Karpas-422 (cell line): ENCODE measurements at regions not wholly inside any gene's neighbourhood (a gene's known extent, or its start where the extent isn't known, plus 50 kb on each side); places are given as distances from the start of the nearest gene placed in this dataset.

Experiments used
- DNase-seq: peaks from one replicate; pipeline ENCODE4 v3.0.0-alpha.2; 2015
- H2AFZ ChIP-seq: fragments of 200-600 bp; sonication (generic); 2 replicates; pipeline ENCODE4 v1.6.1; 2014; ENCODE audit warnings: antibody characterized with exemption, low read length, mixed read lengths
- H3K27ac ChIP-seq: fragments of 200-600 bp; sonication (generic); 2 replicates; pipeline ENCODE4 v1.5.1; 2014; ENCODE audit warnings: mild to moderate bottlenecking, low read length, moderate library complexity
- H3K27me3 ChIP-seq: fragments of 200-600 bp; sonication (generic); 2 replicates; pipeline ENCODE4 v1.6.1; 2014; ENCODE audit warnings: low read length, mixed read lengths
- H3K36me3 ChIP-seq: fragments of 200-600 bp; sonication (generic); 2 replicates; pipeline ENCODE4 v1.6.1; 2014; ENCODE audit warnings: low read length, mixed read lengths; ENCODE audit not compliant: insufficient read depth
- H3K4me1 ChIP-seq: fragments of 200-600 bp; sonication (generic); 2 replicates; pipeline ENCODE4 v1.6.1; 2014; ENCODE audit warnings: mild to moderate bottlenecking, low read length, mixed read lengths
- H3K4me2 ChIP-seq: fragments of 200-600 bp; sonication (generic); 2 replicates; pipeline ENCODE4 v1.6.1; 2014; ENCODE audit warnings: low read length, low read depth, mild to moderate bottlenecking; ENCODE audit not compliant: poor library complexity, severe bottlenecking
- H3K4me3 ChIP-seq: fragments of 200-600 bp; sonication (generic); 2 replicates; pipeline ENCODE4 v1.5.1; 2014; ENCODE audit warnings: mild to moderate bottlenecking, antibody characterized with exemption, low read length, mixed read lengths
- H3K79me2 ChIP-seq: fragments of 200-600 bp; sonication (generic); 2 replicates; pipeline ENCODE4 v1.6.1; 2014; ENCODE audit warnings: mild to moderate bottlenecking, low read length, mixed read lengths
- H3K9ac ChIP-seq: fragments of 200-600 bp; sonication (generic); 2 replicates; pipeline ENCODE4 v1.6.0; 2014; ENCODE audit warnings: low read length
- H3K9me2 ChIP-seq: fragments of 200-600 bp; sonication (generic), shearing (Covaris generic); replicated peaks from 2 replicates; pipeline ENCODE4 v1.6.0; 2014; ENCODE audit warnings: mild to moderate bottlenecking, low read length, moderate library complexity; ENCODE audit not compliant: insufficient read depth
- H3K9me3 ChIP-seq: fragments of 300-700, 200-600 bp; sonication (generic); 2 replicates; pipeline ENCODE4 v1.6.1; 2014; ENCODE audit warnings: low read length, mixed read lengths
- H4K20me1 ChIP-seq: fragments of 200-600 bp; sonication (generic); 2 replicates; pipeline ENCODE4 v1.6.1; 2014; ENCODE audit warnings: mild to moderate bottlenecking, antibody characterized with exemption, low read length, low read depth; ENCODE audit not compliant: insufficient read depth

- Histone ChIP-seq H3K27me3 (no peaks in the 10 kb centered on the region), H3K79me2 (no peaks in the 10 kb centered on the region), H3K9ac (no peak overlapping the region), H3K4me1 (no peaks in the 10 kb centered on the region), H4K20me1 (no peaks in the 10 kb centered on the region), H3K4me3 (no peak overlapping the region), H3K9me2 (no peaks in the 10 kb centered on the region), H3K36me3 (no peaks in the 10 kb centered on the region), H3K9me3 (no peaks in the 10 kb centered on the region), H2AFZ (no peak overlapping the region), H3K27ac (no peak overlapping the region), H3K4me2 (no peak overlapping the region)
- DNase-seq: no peak
Observed at GRCh38 chr18:56382541-56382940, 255.9 kb downstream of the TXNL1 start.

- H3K9me2 ChIP-seq: no peaks in the 10 kb centered on the region
- H3K36me3 ChIP-seq: no peaks in the 10 kb centered on the region
- H3K27me3 ChIP-seq: no peaks in the 10 kb centered on the region
- no peaks in the 10 kb centered on the region for H4K20me1 ChIP-seq
- no peaks in the 10 kb centered on the region for H3K79me2 ChIP-seq
- no peak overlapping the region for H3K4me3 ChIP-seq
- H3K9ac ChIP-seq: no peak overlapping the region
- H3K9me3 ChIP-seq: no peaks in the 10 kb centered on the region
- no peak overlapping the region for H3K27ac ChIP-seq
- no peaks in the 10 kb centered on the region for H3K4me1 ChIP-seq
- H2AFZ ChIP-seq: no peak overlapping the region
- DNase-seq: no peak
- H3K4me2 ChIP-seq: no peak overlapping the region
Observed at GRCh38 chr18:56381196-56381595, 257.2 kb downstream of the TXNL1 start.

GRCh38 chr18:56380685-56381084 is 257.7 kb downstream of the TXNL1 start:
- H3K79me2 ChIP-seq: no peaks in the 10 kb centered on the region
- H3K36me3 ChIP-seq: no peaks in the 10 kb centered on the region
- no peak overlapping the region for H3K4me3 ChIP-seq
- no peak overlapping the region for H3K9ac ChIP-seq
- no peaks in the 10 kb centered on the region for H3K27me3 ChIP-seq
- H3K4me1 ChIP-seq: no peaks in the 10 kb centered on the region
- H4K20me1 ChIP-seq: no peaks in the 10 kb centered on the region
- no peak overlapping the region for H3K27ac ChIP-seq
- H2AFZ ChIP-seq: no peak overlapping the region
- no peak for DNase-seq
- no peaks in the 10 kb centered on the region for H3K9me3 ChIP-seq
- H3K9me2 ChIP-seq: no peaks in the 10 kb centered on the region
- H3K4me2 ChIP-seq: no peak overlapping the region

- Histone ChIP-seq H3K9me2 (no peaks in the 10 kb centered on the region), H3K79me2 (no peaks in the 10 kb centered on the region), H3K4me3 (no peak overlapping the region), H2AFZ (no peak overlapping the region), H3K27ac (no peak overlapping the region), H3K27me3 (no peaks in the 10 kb centered on the region), H3K9me3 (no peaks in the 10 kb centered on the region), H3K4me2 (no peak overlapping the region), H3K9ac (no peak overlapping the region), H4K20me1 (no peaks in the 10 kb centered on the region), H3K36me3 (no peaks in the 10 kb centered on the region), H3K4me1 (no peaks in the 10 kb centered on the region)
- DNase-seq: no peak
Observed at GRCh38 chr18:56379256-56379655, 259.1 kb downstream of the TXNL1 start.

GRCh38 chr18:56377231-56377630 is 261.2 kb downstream of the TXNL1 start:
- H3K9ac ChIP-seq: no peak overlapping the region
- no peak overlapping the region for H2AFZ ChIP-seq
- no peaks in the 10 kb centered on the region for H3K9me3 ChIP-seq
- DNase-seq: no peak
- H3K36me3 ChIP-seq: no peaks in the 10 kb centered on the region
- H3K9me2 ChIP-seq: no peaks in the 10 kb centered on the region
- H3K4me1 ChIP-seq: no peaks in the 10 kb centered on the region
- H3K79me2 ChIP-seq: no peaks in the 10 kb centered on the region
- no peaks in the 10 kb centered on the region for H3K27me3 ChIP-seq
- H3K27ac ChIP-seq: no peak overlapping the region
- H3K4me3 ChIP-seq: no peak overlapping the region
- no peak overlapping the region for H3K4me2 ChIP-seq
- H4K20me1 ChIP-seq: no peaks in the 10 kb centered on the region

- H3K4me1 ChIP-seq: no peaks in the 10 kb centered on the region
- H3K4me2 ChIP-seq: no peak overlapping the region
- no peaks in the 10 kb centered on the region for H3K27me3 ChIP-seq
- no peaks in the 10 kb centered on the region for H3K9me2 ChIP-seq
- no peaks in the 10 kb centered on the region for H3K9me3 ChIP-seq
- H2AFZ ChIP-seq: no peak overlapping the region
- H3K79me2 ChIP-seq: no peaks in the 10 kb centered on the region
- H3K27ac ChIP-seq: no peak overlapping the region
- no peak for DNase-seq
- H3K4me3 ChIP-seq: no peak overlapping the region
- H4K20me1 ChIP-seq: no peaks in the 10 kb centered on the region
- H3K9ac ChIP-seq: no peak overlapping the region
- no peaks in the 10 kb centered on the region for H3K36me3 ChIP-seq
Observed at GRCh38 chr18:56374007-56374655, 264.3 kb downstream of the TXNL1 start.

GRCh38 chr18:56373601-56374000 is 264.8 kb downstream of the TXNL1 start:
- no peak for DNase-seq
- no peaks in the 10 kb centered on the region for H3K4me1 ChIP-seq
- H3K9me2 ChIP-seq: no peaks in the 10 kb centered on the region
- H3K9me3 ChIP-seq: no peaks in the 10 kb centered on the region
- no peaks in the 10 kb centered on the region for H3K27me3 ChIP-seq
- H2AFZ ChIP-seq: no peak overlapping the region
- no peak overlapping the region for H3K27ac ChIP-seq
- no peaks in the 10 kb centered on the region for H3K36me3 ChIP-seq
- H3K4me3 ChIP-seq: no peak overlapping the region
- H4K20me1 ChIP-seq: no peaks in the 10 kb centered on the region
- H3K4me2 ChIP-seq: no peak overlapping the region
- H3K79me2 ChIP-seq: no peaks in the 10 kb centered on the region
- no peak overlapping the region for H3K9ac ChIP-seq

- Histone ChIP-seq H3K79me2 (no peaks in the 10 kb centered on the region), H3K4me1 (no peaks in the 10 kb centered on the region), H2AFZ (no peak overlapping the region), H3K36me3 (no peaks in the 10 kb centered on the region), H3K4me2 (no peak overlapping the region), H3K27ac (no peak overlapping the region), H3K27me3 (no peaks in the 10 kb centered on the region), H3K4me3 (no peak overlapping the region), H3K9me2 (no peaks in the 10 kb centered on the region), H3K9me3 (no peaks in the 10 kb centered on the region), H3K9ac (no peak overlapping the region), H4K20me1 (no peaks in the 10 kb centered on the region)
- DNase-seq: no peak
Observed at GRCh38 chr18:56368066-56368465, 270.3 kb downstream of the TXNL1 start.
